Muscle of back (tissue), 3 donors: ENCODE measurements at regions not wholly inside any gene's neighbourhood (a gene's known extent, or its start where the extent isn't known, plus 50 kb on each side); places are given as distances from the start of the nearest gene placed in this dataset.
A peak's percentile ranks its signal among the peaks of the same experiment; 100 is the strongest.

Experiments used
- DNase-seq, 3 donors: peaks; one replicate each; pipeline versions ENCODE4 v3.0.0 to v3.0.0-alpha.2; 2013

DNA sequence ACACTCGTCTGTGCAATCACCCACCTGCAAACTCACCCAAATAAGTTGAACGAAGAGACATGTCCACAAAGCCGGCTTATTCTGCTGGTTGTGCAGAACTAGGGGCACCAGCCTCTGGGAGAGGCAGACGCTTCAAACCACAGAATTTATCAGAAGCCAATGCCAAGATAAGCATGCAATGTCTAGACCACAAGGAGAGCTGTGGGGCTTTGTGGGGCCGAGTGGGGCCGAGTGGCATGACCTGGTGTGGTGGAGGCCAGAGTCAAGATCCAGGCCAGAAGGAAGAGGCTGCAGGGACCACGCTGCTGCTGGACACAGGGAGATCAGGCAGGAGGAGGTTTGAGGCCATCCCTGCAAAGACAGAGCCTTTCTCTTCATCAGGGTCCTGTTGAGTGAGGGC, 259.0 kb downstream of the IRX2 start:
- DNase-seq = no peak

DNA sequence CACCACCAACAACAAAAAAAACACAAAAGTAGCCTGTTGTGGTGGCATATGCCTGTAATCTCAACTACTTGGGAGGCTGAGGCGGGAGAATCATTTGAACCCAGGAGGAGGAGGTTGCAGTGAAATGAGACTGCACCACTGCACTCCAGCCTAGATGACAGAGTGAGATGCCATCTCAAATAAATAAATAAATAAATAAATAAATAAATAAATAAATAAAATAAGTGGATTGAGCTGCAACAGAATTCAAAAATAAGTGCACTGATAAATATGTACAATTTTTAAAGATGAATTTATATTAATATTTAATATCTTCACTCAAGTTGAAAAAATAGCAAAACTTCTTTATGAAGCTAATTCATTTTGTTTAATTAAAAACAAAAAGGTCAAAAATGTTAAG, 259.6 kb downstream of the IRX2 start:
- DNase-seq = no peak

DNA sequence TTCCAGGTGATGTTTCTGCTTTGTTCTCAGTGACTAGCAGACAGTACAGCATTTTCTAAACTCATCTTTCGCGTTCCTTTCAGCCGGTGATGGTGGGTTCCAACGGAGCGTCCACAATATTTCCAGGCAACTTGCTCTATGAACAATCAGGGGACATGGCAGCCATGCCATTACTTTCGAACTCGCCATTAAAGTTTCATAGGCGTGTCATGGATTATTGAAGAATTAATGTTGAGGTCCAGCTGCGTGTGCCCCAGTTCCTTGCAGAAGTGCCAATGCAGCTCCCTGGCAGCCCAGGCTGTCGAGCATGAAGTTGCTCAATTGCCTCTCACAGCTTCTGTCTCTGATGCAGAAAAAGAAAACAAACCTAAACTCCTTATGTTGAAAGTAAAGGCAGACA, 262.2 kb downstream of the IRX2 start:
- no peak for DNase-seq

DNA sequence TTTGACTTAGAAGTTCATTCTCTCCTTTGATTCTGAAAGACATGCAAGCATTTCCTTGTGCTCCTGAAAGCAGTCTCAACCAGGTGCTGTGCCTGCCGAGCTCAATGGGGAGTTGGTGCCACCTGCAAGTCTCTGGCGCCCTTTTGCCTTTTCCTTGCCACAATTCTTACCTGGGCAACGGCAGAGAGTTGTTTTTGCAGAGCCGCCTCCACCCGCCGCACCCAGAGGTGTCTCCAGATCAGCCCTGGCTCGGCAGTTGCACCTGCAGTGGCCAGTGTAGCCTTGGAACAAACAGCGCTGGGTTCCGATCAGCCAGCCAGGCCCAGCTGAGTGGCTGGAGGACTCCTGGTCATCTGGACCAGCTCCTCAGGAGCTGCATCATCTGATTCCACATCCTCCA, 262.9 kb downstream of the IRX2 start:
- DNase-seq = no peak

DNA sequence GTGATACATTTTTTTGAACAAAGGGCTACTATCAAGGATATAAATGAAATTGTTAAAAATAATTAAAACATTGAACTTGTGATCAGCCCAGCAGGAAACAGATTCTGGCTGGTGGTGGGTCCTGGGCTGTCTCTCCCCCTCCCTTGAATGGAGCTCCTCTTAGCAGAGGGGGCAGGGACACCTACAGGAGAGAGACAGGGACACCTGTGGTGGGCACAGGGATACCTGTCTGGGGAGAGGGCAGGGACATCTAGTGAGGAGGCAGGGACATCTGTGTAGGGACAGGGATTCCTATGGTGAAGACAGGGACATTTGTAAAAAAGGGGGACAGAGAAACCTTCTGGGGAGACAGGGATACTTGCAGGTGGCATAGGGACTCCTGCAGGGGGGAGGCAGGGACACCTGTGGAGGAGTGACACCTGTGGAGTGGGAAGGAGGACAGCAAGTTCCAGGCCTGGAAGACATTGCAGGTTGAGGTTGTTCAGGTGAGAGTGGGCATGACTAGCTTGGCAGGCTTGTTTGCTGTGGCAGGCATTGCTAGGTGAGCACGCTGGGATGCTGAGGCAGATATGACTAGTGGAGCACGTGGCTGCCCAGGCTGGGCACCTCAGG, 264.2 kb downstream of the IRX2 start:
- no peak for DNase-seq

DNA sequence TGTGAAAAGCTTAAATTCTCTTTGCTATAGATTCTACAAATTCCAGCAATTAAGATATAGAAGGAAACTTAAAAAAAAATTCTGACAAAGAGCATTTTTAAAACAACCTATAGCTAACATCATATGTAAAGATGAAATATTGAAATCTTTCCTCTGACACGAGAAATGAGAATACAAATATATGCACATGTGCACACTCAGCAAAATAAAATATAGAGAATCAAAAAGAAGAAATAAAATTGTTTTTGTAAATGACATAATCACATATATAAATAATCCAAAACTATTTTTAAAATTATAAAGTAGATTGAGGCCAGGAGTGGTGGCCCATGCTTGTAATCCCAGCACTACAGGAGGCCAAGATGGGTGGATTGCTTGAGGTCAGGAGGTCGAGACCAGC, 265.1 kb downstream of the IRX2 start:
- no peak for DNase-seq

DNA sequence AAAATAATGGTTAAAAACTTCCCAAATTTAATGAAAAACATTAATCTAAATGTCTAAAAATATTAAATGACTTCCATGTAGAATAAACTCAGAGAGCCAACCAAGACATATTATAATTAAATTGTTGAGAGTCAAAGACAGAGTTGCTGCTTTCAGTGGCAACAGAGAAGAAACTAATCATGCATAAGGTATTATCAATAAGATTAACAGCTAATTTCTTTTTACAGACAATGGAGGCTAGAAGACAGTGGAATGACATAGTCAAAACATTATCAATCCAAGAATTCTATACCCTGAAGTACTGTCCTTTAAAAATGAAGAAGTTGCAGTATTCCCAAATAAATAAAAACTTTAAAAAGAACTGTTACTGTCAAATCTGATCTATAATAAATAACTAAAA, 268.7 kb downstream of the IRX2 start:
- no peak for DNase-seq

DNA sequence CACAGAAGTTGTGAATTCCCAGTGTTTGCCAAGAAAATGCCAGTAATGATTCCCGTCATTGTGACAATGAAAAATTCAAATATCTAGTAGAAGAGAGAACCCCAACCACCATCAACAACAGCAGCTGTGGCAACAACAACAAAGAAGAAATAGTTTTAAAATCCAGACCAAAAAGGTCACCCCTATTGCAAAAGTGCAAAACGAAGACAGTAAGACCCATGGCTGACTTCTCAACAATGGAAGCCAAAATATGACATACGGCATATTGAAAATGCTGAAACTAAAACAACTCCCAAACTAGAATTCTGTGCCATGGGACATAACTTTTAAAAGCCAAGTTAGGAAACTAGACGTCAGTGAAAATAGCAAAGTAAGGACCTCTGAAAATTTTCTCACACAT, 270.6 kb downstream of the IRX2 start:
- DNase-seq = no peak

DNA sequence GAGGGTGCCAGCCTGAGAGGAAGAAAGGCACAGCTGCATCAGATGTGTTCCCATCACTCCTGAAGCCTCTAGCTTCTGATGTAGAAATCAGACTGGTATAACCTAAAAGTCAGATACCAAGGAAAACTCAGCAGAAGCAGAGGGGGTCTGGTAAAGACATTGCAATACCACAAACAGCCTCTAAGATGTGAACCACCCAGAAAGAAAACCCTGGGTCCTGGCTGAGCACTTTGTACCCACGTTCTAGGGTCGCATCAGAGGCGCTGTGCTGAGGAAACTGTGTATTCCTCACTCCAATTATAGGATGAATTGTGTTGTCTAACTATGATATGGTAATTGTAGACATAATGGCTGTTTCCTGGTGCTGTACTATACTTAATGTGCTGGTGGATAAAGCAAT, 275.6 kb downstream of the IRX2 start:
- DNase-seq = no peak

DNA sequence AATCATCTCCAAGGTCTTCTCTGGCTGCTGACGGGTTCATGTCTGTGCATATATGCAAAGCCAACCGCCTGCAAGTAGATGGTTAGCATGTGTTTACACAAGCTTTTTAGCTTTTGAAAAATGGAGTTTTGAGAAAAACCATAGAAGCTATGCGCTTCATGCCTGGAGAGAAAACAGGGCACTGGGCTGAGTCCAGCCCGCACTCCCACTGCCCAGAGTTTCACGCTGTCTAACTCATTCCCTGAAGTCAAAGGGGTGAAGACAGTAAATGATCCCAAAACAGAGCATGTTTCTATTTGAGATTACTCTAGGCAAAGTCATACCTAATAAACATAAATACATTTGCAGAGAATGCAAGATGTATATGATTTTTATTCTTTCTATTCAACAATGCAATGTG, 278.8 kb downstream of the IRX2 start:
- no peak for DNase-seq

DNA sequence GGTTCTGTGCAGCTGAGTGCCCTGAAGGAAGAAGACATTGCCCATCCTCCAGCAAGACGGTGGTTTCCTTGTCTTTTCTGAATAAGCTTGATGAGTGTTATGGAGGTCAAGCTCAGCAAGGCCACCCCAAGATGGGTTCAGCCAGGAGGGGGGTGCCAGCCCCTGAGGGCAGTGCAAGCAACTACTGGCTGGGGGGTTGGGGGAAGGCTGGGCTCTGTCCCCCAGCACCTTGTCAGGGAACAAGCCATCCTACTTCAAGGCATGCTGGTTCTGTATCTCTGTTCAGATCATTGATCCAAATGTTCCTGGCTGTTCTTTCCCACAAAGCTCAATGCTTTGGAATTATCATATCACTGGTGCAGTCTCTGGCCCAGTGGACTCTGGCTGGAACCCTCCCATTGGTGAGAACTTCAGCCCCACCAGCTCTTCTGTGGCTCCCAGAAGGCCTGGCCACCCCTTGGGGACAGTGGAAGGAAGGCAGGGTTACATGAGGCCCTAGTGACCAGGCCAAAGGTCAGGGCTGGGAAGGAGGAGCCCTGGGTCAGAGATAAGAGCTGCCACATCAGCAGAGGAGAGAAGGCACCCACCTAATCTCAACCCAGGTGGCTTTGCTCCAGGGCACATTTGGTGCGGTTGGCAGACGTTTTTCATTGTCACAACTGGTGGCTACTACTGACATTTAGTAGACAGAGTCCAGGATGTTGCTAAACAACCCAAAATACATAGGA, 280.2 kb downstream of the IRX2 start:
- no peak for DNase-seq

DNA sequence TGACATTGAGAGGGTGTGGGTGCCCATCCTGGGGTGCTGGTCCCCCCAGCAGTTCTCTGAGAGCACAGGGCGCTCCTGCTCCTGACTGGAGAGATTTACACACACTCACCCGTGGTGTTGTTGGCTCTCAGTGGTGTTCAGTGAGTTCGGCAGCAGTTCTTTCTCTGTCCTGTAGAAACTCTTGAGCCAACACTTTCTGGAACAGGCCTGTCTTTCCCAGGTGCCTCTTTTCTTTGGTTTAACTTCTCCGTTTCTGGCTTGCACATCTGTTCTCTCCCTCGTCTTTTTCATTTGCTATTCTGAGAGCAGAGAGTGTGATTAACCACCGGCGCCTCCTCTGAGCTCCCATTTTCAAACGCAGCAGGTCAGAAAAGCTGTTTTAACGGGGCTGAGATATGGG, 284.5 kb downstream of the IRX2 start:
- DNase-seq = no peak

DNA sequence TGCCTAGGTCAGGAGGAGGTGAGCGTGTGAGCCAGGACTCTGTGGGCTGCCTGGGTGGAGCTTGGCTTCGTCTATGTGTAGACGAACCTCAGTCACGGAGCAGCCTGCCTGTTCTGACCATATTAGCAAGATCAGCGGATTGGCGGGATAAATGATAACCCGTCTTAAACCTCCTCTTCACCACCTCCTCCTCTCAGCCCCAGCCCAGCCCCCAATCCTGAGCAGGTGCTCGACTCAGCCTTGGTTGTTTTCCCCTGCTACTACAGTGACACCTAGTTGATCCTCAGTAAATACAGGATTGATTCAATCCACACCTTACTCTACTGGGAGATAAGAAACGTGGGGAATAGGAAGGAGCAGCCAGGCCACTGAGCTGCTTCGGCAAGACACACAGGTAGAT, 286.1 kb downstream of the IRX2 start:
- DNase-seq = no peak

DNA sequence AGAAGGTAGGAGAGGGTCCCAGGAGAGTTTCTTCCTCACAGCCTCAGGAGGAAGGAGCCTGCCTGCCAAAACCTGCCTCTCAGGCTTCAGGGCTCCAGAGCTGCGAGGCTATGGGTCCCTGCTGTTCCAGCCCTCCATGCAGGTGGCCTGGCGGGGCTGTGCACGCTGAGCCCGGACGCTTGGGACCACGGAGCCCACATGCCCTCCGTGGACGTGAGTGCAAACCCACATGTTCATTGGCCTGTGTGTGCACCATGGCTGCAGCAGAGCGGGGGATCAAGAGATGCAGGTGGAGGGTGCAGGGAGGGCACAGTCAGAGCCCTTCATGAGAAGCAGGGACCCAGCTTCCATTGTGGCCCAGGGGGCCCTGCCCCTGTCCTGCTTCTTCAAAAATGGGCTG, 287.3 kb downstream of the IRX2 start:
- no peak for DNase-seq

DNA sequence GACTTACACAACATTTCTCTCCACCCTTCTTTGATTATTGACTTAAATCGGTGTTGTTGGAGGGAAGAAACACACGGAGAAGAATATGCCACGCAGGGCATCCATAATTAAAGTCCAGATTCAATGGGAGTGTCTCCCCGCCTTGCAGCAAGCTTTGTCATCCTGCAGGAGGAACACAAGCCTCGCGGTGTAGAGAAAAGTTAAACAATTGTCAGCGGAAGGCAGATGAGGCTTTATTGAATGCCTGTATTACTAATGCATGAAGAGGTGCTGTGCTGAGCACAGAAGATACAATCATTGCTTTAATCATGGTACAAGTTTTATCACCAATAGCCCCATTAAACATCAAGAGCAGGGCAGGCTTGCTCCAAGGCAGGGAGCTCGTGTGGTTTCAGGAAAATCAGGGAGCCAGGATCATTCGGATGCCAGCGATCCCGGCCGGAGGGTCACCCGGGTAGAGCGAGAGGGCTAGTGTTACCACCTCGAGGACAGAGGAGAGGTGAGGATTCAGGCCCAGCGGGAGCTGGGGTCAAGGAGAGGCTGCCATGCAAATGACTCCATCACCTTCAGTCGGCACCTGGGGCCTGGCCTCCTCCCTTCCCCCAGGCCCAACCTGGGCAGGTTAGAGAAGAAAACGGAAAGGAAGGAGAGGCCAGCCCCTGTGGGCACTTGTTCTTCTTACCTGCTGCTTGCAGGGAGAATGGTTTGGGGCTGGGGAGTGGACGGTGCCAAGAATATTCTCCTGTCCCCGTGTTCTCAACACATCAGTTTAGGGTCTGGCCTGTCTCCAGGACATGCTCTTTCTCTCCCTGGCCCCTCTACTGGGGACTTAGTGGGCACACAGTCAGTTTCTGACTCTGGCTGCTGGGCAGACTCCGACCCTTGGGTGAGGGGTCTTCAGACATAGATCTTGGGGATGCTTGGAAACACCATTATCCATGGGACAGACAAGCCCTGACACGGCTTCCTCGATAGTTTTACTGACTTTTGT, 289.5 kb downstream of the IRX2 start:
- no peak for DNase-seq

DNA sequence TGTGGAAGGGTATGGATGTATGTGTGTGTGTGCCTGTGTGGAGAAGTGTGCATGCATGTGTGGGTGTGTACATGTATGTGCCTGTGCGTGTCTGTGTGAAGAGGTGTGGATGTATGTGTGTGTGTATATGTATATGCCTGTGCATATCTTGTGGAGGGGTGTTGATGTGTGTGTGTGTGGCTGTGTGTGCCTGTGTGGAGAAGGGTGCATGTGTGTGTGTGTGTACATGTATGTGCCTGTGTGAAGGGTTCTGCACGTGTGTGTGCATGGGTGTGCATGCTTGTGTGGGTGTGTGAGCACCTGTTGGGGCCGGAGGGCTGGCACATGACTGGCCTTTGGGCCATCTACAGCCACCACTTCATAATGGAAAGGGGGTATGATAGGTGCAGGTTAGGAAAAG, 291.4 kb downstream of the IRX2 start:
- DNase-seq = no peak

DNA sequence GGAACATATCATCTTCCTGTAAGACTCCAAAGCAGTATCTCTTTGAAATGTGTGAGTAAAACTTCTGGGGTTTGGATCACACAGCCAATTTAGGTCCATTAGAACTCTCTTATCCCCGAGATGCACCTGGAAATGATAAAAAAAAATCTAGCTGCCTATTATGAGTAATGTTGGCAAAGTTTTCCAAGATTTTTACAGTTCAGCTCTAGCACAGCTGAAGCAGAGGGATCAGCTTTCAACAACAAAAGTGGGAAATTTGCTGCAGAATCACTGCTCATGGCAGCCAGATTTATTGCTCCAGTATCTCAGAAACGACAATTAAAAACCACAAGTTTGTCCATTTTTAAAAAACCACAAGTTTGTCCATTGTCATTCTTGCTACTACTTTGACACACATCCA, 292.2 kb downstream of the IRX2 start:
- DNase-seq = peak in 2 of 3 donors; percentile 32 to 45

DNA sequence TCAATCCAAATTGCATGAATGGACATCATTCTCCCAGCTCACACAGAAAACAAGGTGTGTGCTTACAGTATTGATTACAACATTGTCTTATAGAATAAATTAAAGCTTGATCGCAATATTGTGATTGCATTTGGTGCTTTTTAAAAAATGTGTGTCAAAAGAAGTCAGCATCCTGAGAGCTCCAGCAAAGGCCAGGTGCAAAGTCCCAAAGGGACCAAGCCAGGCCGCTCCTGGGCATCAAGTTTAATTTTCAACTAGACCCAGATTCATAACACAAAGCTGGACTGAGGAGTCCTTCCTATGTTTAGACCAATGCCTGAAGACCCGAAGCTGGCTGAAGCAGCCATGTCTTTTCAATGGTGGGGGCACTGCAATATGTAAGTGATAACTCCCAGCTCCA, 295.6 kb downstream of the IRX2 start:
- no peak for DNase-seq

DNA sequence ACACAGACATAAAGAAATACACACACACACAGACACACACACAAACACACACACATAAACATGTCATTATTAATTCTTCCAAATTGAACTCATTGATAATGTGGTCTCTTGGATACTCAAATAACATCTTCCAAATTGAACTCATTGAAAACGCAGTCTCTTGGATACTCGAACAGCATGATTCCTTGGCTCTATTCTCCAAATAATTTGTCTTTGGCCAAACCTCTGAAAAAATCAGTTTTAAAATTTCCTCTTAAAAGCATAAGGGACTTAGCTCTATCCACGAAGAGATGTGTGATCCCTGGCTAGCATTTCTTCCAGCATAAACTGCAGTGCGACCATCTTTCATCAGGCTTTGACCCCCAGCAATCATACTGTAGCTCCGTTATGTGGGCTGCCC, 296.6 kb downstream of the IRX2 start:
- DNase-seq = peak in 2 of 3 donors; percentile 11 to 56

DNA sequence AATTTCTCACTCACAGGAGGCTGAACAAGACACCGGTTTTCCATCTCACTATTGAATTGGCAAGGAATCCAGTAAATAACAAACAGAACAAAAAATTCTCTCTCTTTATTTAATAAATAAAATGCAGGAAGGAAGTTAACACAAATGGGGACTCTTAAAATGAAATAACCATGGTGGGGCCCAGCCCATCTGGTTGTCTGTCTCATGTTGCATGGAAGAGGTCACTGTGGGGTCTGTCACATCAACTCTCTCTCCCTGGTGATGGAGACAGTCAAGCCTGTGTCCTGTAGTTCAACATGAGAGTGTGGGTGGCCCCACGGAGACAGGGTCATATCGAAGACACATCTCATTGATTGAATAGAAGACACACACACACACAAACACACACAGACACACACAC, 297.7 kb downstream of the IRX2 start:
- peak in 2 of 3 donors; percentile 14 to 68 for DNase-seq

DNA sequence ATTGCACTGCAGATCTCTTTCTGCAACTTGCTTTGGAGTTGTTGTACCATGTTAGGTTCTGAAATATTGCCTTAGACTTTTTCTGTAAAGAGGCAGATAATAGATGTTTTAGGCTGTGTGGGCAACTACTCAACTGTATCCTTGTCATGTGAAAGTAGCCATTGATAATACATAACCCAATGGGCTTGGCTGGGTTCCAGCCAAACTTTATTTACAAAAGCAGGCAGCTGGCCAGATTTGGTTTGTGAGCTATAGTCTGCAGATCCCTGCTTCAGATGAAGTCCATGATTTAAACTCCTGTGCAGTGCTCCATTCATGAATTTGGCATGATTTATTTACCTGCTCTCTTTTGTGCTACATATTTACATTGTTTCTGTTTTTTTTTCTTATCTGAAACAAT, 300.4 kb downstream of the IRX2 start:
- DNase-seq = no peak

DNA sequence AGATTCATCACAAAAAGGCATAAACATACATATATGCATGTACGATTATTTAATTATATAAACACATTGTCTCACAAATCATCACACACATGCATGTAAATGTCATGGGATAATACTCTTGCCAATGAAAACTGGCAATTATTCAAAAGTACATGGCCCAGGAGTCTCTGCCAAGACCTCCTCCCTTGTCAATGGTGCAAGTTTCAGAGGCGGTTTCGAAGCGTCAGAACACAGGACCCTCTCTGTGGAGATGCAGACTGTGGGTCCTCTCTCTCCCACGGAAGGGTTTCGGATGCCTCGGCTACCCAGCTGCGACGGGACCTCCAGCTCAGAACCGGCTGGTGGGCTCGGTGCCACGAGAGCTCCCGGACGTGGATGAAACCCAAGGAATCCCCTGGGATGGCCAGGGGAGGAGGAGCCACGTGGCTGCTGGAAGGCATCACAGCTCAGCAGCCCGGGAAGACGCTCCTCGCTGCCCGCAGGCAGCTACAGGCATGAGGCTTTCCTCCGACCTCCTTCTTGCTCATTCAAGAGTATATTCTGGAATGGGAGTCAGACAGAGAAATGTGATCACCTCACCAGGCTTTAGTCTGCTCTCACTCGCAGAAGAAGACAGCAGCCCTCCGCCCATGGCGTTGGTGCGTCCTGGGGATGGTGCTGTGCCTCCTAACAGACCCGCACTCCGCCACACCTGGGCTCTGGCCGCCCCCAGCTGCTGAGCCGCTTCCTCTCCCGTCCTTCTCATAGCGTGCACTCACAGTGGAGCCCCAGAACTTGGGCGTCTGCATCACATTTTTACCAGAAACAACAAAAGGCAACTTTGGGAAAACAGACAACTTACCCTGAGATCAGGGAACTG, 308.8 kb downstream of the IRX2 start:
- DNase-seq = peak in 1 of 3 donors; percentile 59
